ENCODE measurements at regions not wholly inside any gene's neighbourhood (a gene's known extent, or its start where the extent isn't known, plus 50 kb on each side); places are given as distances from the start of the nearest gene placed in this dataset.

DNA sequence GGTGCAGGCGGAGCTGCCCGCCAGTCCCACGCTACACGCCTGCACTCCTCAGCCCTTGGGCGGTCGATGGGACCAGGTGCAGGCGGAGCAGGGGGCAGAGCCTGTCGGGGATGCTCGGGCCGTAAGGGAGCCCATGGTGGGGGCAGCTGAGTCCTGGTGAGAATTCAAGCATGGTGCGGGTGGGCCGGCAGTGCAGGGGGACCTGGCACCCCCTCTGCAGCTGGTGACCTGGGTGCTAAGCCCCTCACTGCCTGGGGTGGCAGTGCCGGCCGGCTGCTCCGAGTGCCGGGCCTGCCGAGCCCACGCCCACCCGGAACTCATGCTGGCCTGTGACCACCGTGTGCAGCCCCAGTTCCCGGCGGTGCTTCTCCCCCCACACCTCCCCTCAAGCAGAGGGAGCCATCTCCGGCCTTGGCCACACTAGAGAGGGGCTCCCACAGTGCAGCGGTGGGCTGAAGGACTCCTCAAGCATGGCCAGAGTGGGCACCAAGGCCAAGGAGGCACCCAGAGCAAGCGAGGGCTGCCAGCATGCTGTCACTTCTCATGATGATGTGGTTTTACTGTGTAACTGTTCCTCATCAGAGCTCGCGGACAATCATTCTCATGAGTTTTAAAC, 228.9 kb upstream of the CDH9 start:
- no peak overlapping the region for H3K27ac ChIP-seq (ENCODE audit: low read depth in 2 of 2, low read length in 2 of 2)
- TF ChIP-seq CTCF (IDR thresholded peaks at IDR 0.05; ENCODE audit: borderline replicate concordance, extremely low read depth, insufficient read depth), result no peak
- peak in 1 of 5 donors; percentile 46 for DNase-seq
- H3K9me3 ChIP-seq (ENCODE audit: control insufficient read depth in 2 of 3, insufficient read depth in 1 of 3, low read length in 3 of 3), result no peaks in the 10 kb centered on the region
- intact Hi-C loops (cut with DNase I), result no loop called here
- no peaks in the 10 kb centered on the region for H3K4me1 ChIP-seq (ENCODE audit: control insufficient read depth in 2 of 3, insufficient read depth in 2 of 3, low read depth in 1 of 3, low read length in 3 of 3)
- no peak overlapping the region for H3K4me3 ChIP-seq (ENCODE audit: low read length in 3 of 3)
- no peak for FAIRE-seq
- H3K27me3 ChIP-seq (ENCODE audit: control insufficient read depth, insufficient read depth, low read length), result no peaks in the 10 kb centered on the region
- no peak overlapping the region for H3K9ac ChIP-seq (ENCODE audit: low read length in 3 of 3)
- no peaks in the 10 kb centered on the region for H3K36me3 ChIP-seq (ENCODE audit: control insufficient read depth in 2 of 3, insufficient read depth in 3 of 3, low read length in 3 of 3)

- Histone ChIP-seq H3K27ac (ENCODE audit: low read depth in 2 of 2, low read length in 2 of 2) (no peak overlapping the region), H3K27me3 (ENCODE audit: control insufficient read depth, insufficient read depth, low read length) (no peaks in the 10 kb centered on the region), H3K9ac (ENCODE audit: low read length in 3 of 3) (no peak overlapping the region), H3K4me3 (ENCODE audit: low read length in 3 of 3) (no peak overlapping the region), H3K9me3 (ENCODE audit: control insufficient read depth in 2 of 3, insufficient read depth in 1 of 3, low read length in 3 of 3) (no peaks in the 10 kb centered on the region), H3K4me1 (ENCODE audit: control insufficient read depth in 2 of 3, insufficient read depth in 2 of 3, low read depth in 1 of 3, low read length in 3 of 3) (no peaks in the 10 kb centered on the region), H3K36me3 (ENCODE audit: control insufficient read depth in 2 of 3, insufficient read depth in 3 of 3, low read length in 3 of 3) (no peaks in the 10 kb centered on the region)
- FAIRE-seq, result no peak
- no peak for TF ChIP-seq CTCF (IDR thresholded peaks at IDR 0.05; ENCODE audit: borderline replicate concordance, extremely low read depth, insufficient read depth)
- DNase-seq, result peak in 2 of 5 donors; percentile 25 to 59
- intact Hi-C loops (cut with DNase I), result no loop called here
Measured at GRCh38 chr5:27266184-27266583, 227.8 kb upstream of the CDH9 start.

DNA sequence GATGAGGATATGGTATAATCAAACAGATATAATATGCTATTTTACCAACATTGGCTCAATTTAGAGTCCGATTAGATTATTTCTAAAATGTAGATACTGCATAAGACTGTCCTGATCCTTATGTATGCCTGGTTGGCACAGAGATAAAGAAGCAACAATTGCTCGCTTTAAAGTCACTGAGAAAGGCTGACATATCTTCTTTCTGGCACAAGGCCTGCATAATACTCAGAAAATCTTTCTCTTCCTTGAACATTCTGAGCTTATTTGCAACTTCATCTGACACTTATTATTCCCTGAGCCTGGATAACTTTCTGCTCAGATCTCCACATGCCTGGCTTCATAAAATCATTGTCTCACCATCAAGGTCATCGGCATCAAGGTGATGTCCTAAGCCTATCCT, 219.3 kb upstream of the CDH9 start:
- no peak for DNase-seq
- Histone ChIP-seq H3K9ac (ENCODE audit: low read length in 3 of 3) (no peak overlapping the region), H3K27me3 (ENCODE audit: control insufficient read depth, insufficient read depth, low read length) (no peaks in the 10 kb centered on the region), H3K4me1 (ENCODE audit: control insufficient read depth in 2 of 3, insufficient read depth in 2 of 3, low read depth in 1 of 3, low read length in 3 of 3) (no peaks in the 10 kb centered on the region), H3K27ac (ENCODE audit: low read depth in 2 of 2, low read length in 2 of 2) (no peak overlapping the region), H3K36me3 (ENCODE audit: control insufficient read depth in 2 of 3, insufficient read depth in 3 of 3, low read length in 3 of 3) (no peaks in the 10 kb centered on the region), H3K9me3 (ENCODE audit: control insufficient read depth in 2 of 3, insufficient read depth in 1 of 3, low read length in 3 of 3) (no peaks in the 10 kb centered on the region), H3K4me3 (ENCODE audit: low read length in 3 of 3) (no peak overlapping the region)
- intact Hi-C loops (cut with DNase I), result no loop called here
- no peak for TF ChIP-seq CTCF (IDR thresholded peaks at IDR 0.05; ENCODE audit: borderline replicate concordance, extremely low read depth, insufficient read depth)
- no peak for FAIRE-seq

DNA sequence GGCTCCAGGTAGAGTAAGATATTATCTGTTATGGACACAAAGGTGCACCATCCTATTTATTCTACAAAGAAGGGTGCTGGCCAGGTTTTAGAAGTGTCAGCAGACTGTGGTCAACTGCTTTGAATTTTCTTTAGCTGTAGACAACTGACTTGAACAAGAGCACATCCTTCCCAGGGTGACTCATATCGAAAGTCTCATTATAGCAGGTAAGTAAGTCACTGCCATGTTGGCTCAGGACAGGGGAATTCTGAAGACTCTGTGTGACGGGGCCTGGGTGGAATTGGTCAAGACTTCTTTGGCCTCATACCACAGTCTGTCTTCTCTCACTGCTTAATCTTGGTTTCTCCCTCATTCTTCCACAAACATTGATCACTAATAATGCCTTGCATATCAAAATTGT, 214.5 kb upstream of the CDH9 start:
- Histone ChIP-seq H3K27me3 (ENCODE audit: control insufficient read depth, insufficient read depth, low read length) (no peaks in the 10 kb centered on the region), H3K4me3 (ENCODE audit: low read length in 3 of 3) (no peak overlapping the region), H3K9me3 (ENCODE audit: control insufficient read depth in 2 of 3, insufficient read depth in 1 of 3, low read length in 3 of 3) (no peaks in the 10 kb centered on the region), H3K4me1 (ENCODE audit: control insufficient read depth in 2 of 3, insufficient read depth in 2 of 3, low read depth in 1 of 3, low read length in 3 of 3) (no peaks in the 10 kb centered on the region), H3K27ac (ENCODE audit: low read depth in 2 of 2, low read length in 2 of 2) (no peak overlapping the region), H3K9ac (ENCODE audit: low read length in 3 of 3) (no peak overlapping the region), H3K36me3 (ENCODE audit: control insufficient read depth in 2 of 3, insufficient read depth in 3 of 3, low read length in 3 of 3) (no peaks in the 10 kb centered on the region)
- intact Hi-C loops (cut with DNase I), result no loop called here
- FAIRE-seq (no peak), DNase-seq (no peak)
- TF ChIP-seq CTCF (IDR thresholded peaks at IDR 0.05; ENCODE audit: borderline replicate concordance, extremely low read depth, insufficient read depth), result no peak
